ENCODE measurements at regions not wholly inside any gene's neighbourhood (a gene's known extent, or its start where the extent isn't known, plus 50 kb on each side); places are given as distances from the start of the nearest gene placed in this dataset.

DNA sequence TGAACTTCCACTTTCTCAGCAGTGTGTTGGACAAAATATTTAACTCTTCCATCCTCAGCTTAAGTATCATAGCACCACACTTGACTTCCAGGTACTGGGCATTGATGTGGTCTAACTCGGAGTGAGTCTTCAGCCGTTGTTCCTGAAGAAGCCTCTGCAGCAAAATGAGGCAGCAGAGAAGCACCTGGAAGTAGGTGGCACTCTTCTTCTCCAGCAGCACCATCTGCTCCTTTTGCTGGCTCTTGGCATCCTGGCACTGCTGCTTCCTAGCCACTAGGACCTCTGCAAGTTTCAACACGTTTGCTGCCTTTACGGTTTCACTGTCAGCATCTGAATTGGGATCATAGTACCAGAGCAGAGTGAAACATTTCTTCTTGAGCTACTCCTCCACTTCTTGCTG, 162.5 kb upstream of the GORAB start:
- TF ChIP-seq POLR2A (IDR thresholded peaks at IDR 0.05; ENCODE audit: low read length) (no peak), GATA1 (IDR thresholded peaks at IDR 0.05; ENCODE audit: low read depth, low read length) (no peak)

All from erythroblast (primary cell).